ENCODE measurements at regions not wholly inside any gene's neighbourhood (a gene's known extent, or its start where the extent isn't known, plus 50 kb on each side); places are given as distances from the start of the nearest gene placed in this dataset.

GRCh38 chr7:18175801-18176450 is 148.3 kb upstream of the PRPS1L1 start:
- H3K4me1 ChIP-seq (ENCODE audit: insufficient read depth, low read length) = peaks cover 17% of the 10 kb centered on the region
- no peaks in the 10 kb centered on the region for H3K9me3 ChIP-seq (ENCODE audit: low read depth, low read length)
- H3K27me3 ChIP-seq (ENCODE audit: insufficient read depth, low read length) = no peaks in the 10 kb centered on the region
- H3K4me3 ChIP-seq (ENCODE audit: low read length) = no peak overlapping the region

DNA sequence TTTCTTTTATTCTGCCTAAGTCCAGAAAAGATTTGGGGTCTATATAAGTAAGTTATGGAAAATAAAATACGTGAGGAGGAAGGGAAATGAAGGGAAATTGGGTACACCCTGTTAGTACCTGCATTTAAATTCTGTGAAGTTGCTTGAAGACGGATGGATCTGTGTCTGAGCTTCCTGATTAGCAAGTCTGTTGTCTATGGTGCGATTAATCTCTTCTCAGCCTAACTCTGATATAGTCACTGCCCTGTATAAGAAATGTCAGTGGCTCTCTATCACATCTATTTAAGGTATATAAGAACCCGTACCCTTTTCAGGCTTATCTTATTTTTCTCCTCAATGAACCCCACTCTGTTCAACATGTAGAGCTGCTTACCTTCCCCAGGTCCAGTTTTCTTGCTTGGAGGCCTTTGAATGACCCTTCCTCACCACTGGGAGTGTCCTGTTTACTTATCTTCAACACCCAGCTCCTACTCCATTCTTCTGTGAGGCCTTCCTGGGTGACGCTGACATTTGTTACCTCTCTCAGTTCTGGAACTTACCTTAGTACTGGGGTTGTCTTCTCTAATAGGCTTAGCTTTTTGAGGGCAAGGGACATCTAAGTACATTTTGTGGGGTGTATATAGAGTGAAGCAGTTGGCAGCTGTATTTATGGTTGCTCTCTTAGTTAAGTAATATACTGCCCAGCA is 149.6 kb upstream of the PRPS1L1 start:
- no peak overlapping the region for H3K4me3 ChIP-seq (ENCODE audit: low read length)
- peaks cover 17% of the 10 kb centered on the region for H3K4me1 ChIP-seq (ENCODE audit: insufficient read depth, low read length)
- no peaks in the 10 kb centered on the region for H3K27me3 ChIP-seq (ENCODE audit: insufficient read depth, low read length)
- no peaks in the 10 kb centered on the region for H3K9me3 ChIP-seq (ENCODE audit: low read depth, low read length)

- Histone ChIP-seq H3K9me3 (ENCODE audit: low read depth, low read length) (no peaks in the 10 kb centered on the region), H3K4me3 (ENCODE audit: low read length) (no peak overlapping the region), H3K4me1 (ENCODE audit: insufficient read depth, low read length) (peaks cover 17% of the 10 kb centered on the region), H3K27me3 (ENCODE audit: insufficient read depth, low read length) (no peaks in the 10 kb centered on the region)
These were observed 150.4 kb upstream of the PRPS1L1 start for GRCh38 chr7:18177815-18178660.

- Histone ChIP-seq H3K9me3 (ENCODE audit: low read depth, low read length) (no peaks in the 10 kb centered on the region), H3K27me3 (ENCODE audit: insufficient read depth, low read length) (no peaks in the 10 kb centered on the region), H3K4me3 (ENCODE audit: low read length) (no peak overlapping the region), H3K4me1 (ENCODE audit: insufficient read depth, low read length) (peaks cover 17% of the 10 kb centered on the region)
These were observed 151.4 kb upstream of the PRPS1L1 start for GRCh38 chr7:18179093-18179492.

DNA sequence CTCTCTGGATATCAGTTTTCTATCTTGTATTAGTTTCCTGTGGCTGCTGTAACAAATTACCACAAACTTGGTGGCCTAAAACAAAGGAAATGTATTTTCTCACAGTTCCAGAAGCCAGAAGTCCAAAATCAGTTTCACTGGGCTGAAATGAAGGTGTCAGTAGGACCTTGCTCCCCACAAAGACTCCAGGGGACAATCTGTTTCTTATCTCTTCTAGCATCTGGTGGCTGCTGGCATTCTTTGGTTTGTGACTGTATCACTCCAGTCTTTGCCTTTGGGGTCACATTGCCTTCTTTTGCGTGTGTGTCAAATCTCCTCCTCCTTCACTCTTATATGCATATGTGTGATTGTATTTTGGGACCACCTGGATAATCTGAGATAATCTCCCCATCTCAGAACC is 153.0 kb upstream of the PRPS1L1 start:
- Histone ChIP-seq H3K4me3 (ENCODE audit: low read length) (no peak overlapping the region), H3K4me1 (ENCODE audit: insufficient read depth, low read length) (peaks cover 17% of the 10 kb centered on the region), H3K9me3 (ENCODE audit: low read depth, low read length) (no peaks in the 10 kb centered on the region), H3K27me3 (ENCODE audit: insufficient read depth, low read length) (no peaks in the 10 kb centered on the region)

GRCh38 chr7:18189500-18190126 is 162.0 kb upstream of the PRPS1L1 start:
- Histone ChIP-seq H3K27me3 (ENCODE audit: insufficient read depth, low read length) (no peaks in the 10 kb centered on the region), H3K4me1 (ENCODE audit: insufficient read depth, low read length) (no peaks in the 10 kb centered on the region)

DNA sequence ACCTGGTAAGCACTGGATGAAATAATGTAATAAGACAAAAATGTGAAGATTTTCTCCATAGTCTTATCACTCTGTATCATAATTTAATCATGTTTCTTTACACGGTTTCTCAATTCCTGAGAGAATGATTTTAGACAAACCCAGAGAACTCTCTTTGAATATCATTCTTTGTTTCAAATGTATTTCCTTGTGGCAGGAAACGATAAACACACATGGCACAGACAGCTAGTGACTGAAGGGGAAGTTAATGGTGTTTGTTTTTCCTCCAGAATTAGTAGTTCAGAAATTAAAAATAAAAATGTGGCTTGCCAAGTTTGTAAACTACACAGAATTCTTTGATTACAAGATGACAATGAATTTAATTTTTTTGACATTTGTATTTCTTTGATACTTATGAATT is 163.7 kb upstream of the PRPS1L1 start:
- no peaks in the 10 kb centered on the region for H3K9me3 ChIP-seq (ENCODE audit: low read depth, low read length)
- H3K4me1 ChIP-seq (ENCODE audit: insufficient read depth, low read length) = no peaks in the 10 kb centered on the region
- H3K27me3 ChIP-seq (ENCODE audit: insufficient read depth, low read length) = no peaks in the 10 kb centered on the region
- H3K4me3 ChIP-seq (ENCODE audit: low read length) = no peak overlapping the region

More at GRCh38 chr7:18189500-18190126, 162.0 kb upstream of the PRPS1L1 start:
- no peak overlapping the region for H3K4me3 ChIP-seq (ENCODE audit: low read length)
- H3K9me3 ChIP-seq (ENCODE audit: low read depth, low read length) = no peaks in the 10 kb centered on the region

DNA sequence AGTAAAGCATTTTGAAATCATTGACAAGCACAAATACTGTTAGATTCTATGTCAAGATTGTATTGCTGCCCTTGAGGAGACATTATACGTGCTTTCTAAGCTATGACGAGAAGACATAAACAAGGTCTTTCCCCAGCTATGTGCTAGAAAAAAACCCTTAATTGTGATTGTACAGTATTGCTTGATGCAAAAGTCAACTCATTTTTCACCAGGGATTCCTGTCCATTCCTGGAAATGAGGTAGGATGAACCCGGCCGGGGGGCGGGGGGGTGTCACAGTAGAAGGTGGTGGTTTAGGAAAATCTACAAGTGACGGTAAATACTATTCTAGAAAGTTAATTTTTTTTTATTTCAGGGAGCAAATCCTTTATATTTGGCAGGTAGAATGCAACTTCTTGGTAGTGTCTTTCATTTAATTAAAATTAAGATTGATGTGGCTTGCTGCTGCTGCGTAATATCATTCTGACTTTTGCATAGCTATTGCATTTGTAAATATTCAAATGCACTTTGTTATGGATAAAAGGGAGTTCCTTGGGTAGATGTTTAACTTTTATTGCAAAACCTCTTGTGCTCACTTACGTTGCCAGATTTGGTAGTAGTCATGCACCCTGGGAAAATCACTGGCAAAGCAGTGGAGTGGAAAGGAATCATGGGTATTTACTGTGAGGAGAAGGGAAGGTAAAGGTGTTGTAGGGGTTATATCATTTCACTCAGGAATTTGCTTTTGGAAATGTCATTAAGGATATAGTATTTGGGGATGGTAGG is 164.4 kb upstream of the PRPS1L1 start:
- no peaks in the 10 kb centered on the region for H3K4me1 ChIP-seq (ENCODE audit: insufficient read depth, low read length)
- H3K9me3 ChIP-seq (ENCODE audit: low read depth, low read length) = no peaks in the 10 kb centered on the region
- no peak overlapping the region for H3K4me3 ChIP-seq (ENCODE audit: low read length)
- no peaks in the 10 kb centered on the region for H3K27me3 ChIP-seq (ENCODE audit: insufficient read depth, low read length)

DNA sequence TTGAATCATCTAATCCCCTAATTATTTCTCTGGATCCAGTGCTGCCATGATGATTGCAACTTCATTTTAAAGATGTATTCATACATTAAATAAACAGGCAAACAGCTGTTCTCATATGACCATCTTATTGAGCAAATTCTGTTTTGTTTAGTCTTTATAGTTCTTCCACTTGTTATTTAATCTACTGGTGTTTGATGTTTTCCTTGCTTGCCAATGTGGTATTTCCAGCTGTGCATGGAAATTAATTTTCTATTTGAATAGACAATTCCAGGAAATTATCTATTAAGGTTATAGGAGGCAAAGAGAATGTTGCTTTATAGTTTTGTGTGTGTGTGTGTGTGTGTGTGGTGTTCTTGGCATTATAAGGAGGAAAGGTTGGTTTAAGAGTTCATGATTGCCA is 167.0 kb upstream of the PRPS1L1 start:
- Histone ChIP-seq H3K27me3 (ENCODE audit: insufficient read depth, low read length) (no peaks in the 10 kb centered on the region), H3K4me3 (ENCODE audit: low read length) (no peak overlapping the region), H3K9me3 (ENCODE audit: low read depth, low read length) (no peaks in the 10 kb centered on the region), H3K4me1 (ENCODE audit: insufficient read depth, low read length) (no peaks in the 10 kb centered on the region)

- Histone ChIP-seq H3K4me3 (ENCODE audit: low read length) (no peak overlapping the region), H3K27me3 (ENCODE audit: insufficient read depth, low read length) (no peaks in the 10 kb centered on the region), H3K9me3 (ENCODE audit: low read depth, low read length) (no peaks in the 10 kb centered on the region), H3K4me1 (ENCODE audit: insufficient read depth, low read length) (no peaks in the 10 kb centered on the region)
These were observed 169.0 kb upstream of the PRPS1L1 start for GRCh38 chr7:18196638-18197037.

- H3K9me3 ChIP-seq (ENCODE audit: low read depth, low read length) = no peaks in the 10 kb centered on the region
- no peak overlapping the region for H3K4me3 ChIP-seq (ENCODE audit: low read length)
- H3K4me1 ChIP-seq (ENCODE audit: insufficient read depth, low read length) = peaks cover 3% of the 10 kb centered on the region
- H3K27me3 ChIP-seq (ENCODE audit: insufficient read depth, low read length) = no peaks in the 10 kb centered on the region
These were observed 171.2 kb upstream of the PRPS1L1 start for GRCh38 chr7:18198868-18199267.

DNA sequence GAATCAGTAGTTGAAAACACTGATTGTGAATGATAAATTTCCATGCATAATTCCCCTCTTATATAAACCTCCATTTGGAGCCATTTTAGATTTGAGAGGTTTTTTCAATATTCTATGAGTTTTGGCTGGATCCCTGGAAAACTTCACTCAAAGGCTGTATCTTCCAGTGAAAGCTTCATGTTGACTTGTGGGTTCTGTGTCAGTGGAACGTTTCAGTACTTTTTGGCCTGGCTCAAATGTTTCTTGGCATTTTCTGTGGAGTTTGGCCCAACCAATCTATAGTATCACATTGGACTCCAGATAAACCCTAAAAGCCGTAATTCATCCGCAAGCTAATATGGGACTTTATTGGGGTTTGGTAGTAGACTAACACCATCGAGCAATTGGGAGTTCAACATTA is 172.6 kb upstream of the PRPS1L1 start:
- H3K4me1 ChIP-seq (ENCODE audit: insufficient read depth, low read length) = peaks cover 3% of the 10 kb centered on the region
- H3K4me3 ChIP-seq (ENCODE audit: low read length) = no peak overlapping the region
- H3K9me3 ChIP-seq (ENCODE audit: low read depth, low read length) = no peaks in the 10 kb centered on the region
- no peaks in the 10 kb centered on the region for H3K27me3 ChIP-seq (ENCODE audit: insufficient read depth, low read length)

- Histone ChIP-seq H3K9me3 (ENCODE audit: low read depth, low read length) (no peaks in the 10 kb centered on the region), H3K4me1 (ENCODE audit: insufficient read depth, low read length) (peaks cover 3% of the 10 kb centered on the region), H3K27me3 (ENCODE audit: insufficient read depth, low read length) (no peaks in the 10 kb centered on the region), H3K4me3 (ENCODE audit: low read length) (no peak overlapping the region)
These were observed 173.2 kb upstream of the PRPS1L1 start for GRCh38 chr7:18200855-18201254.

- no peak overlapping the region for H3K4me3 ChIP-seq (ENCODE audit: low read length)
- H3K9me3 ChIP-seq (ENCODE audit: low read depth, low read length) = no peaks in the 10 kb centered on the region
- H3K4me1 ChIP-seq (ENCODE audit: insufficient read depth, low read length) = peaks cover 3% of the 10 kb centered on the region
- no peaks in the 10 kb centered on the region for H3K27me3 ChIP-seq (ENCODE audit: insufficient read depth, low read length)
These were observed 173.7 kb upstream of the PRPS1L1 start for GRCh38 chr7:18201350-18201749.
